ENCODE measurements at regions not wholly inside any gene's neighbourhood (a gene's known extent, or its start where the extent isn't known, plus 50 kb on each side); places are given as distances from the start of the nearest gene placed in this dataset.

DNA sequence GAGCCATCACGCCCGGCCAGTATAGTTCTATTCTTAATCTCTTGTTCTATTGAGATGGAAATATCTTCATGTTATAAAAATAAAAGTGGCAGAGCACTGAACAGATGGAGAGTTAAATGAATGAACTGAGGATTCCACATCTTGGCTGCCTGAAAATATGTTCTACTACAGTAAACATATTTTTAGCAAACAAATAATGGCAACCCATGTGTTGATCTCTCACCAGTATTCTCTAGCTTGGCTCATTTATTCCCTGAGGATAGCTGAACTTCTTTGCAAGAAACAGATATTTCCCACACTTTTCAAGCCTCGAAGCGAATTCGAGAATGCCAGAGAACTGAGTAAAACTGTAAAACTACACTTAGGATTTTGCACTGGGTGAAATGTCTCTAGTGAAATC is 58.9 kb downstream of the DIRAS3 start:
- no peak for DNase-seq

DNA sequence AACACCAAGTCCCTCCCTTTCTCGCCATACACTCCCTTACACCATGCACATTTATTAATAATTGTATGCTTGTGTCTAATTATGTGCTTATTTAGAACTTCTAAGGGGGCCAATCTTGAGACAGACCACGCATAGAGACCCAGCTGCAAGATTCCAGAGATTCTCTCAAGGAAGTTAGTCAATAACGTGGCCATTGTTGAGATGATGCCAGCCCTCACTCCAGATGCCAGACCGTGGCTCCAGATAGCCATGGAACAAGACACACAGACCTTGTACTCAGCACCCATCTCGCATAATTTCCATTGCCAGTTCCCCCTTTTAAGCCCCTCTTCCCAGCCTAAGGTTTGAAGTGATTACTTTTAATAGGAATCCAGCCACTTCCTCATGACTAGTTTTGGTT is 62.4 kb downstream of the DIRAS3 start:
- no peak for DNase-seq

DNA sequence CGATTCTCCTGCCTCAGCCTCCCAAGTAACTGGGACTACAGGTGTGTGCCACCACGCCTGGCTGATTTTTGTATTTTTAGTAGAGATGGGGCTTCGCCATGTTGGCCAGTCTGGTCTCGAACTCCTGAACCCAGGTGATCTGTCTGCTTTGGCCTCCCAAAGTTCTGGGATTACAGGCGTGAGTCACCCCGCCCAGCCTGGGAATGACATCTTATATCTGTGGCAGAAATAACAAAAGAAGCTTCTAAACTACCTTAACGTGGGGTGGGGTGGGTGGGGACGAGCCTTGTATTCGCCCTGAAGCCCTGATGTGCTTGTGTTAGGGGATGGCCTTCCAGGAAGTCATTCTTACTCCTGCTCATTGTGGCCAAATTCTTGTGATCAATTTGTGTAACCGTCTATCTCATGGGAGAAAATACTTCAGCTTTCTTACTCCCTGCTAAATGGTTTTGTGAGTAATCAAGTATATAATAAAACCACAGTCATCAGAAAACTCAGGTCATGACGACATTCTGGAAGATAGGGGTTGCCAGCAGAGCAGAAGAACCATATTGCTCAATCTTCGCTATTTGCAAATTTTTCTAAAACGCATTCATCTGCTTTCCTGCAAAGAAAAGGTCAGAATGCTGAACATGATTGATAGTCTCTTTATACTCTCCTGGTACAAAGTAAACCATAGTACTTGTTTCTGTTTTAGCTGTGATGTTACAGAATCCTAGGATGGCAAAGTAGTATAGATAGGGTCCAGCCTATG is 63.2 kb downstream of the DIRAS3 start:
- DNase-seq, result no peak

DNA sequence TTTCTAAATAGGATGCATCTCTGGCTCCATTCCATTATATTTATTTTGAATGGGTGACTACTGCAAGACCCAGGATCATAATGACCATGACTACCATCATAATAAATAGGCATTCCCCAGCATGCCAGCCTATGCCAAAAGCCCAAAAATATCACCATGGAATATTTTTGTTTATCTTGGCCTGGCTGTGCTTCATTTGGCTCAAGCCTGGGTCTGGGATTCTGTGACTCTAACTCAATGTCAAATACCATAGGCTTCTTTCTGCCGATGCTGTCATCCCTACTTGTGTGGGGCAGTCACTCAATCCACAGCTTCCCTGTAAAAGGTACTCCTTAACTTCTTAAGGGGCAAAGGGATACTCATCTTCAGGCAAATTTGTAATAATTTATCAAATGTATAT is 66.6 kb downstream of the DIRAS3 start:
- no peak for DNase-seq

DNA sequence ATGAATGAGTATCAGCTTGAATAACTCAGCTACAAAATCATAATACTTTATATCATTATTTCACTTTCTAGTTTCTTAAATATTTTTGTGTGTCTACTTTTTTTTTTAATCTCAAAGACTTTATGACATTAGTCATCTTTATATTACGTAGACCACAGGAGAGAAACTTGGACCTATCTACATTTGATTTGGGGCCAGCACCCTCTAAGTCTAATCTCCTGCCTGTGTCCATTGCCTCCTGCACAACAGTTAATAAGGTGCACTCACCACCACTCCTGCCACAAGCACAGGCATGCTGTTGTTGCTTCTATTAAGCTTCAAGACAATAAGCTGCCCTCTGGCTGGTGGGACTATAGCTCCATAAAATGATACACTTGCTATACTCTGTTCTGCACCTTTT is 70.4 kb downstream of the DIRAS3 start:
- DNase-seq, result no peak

DNA sequence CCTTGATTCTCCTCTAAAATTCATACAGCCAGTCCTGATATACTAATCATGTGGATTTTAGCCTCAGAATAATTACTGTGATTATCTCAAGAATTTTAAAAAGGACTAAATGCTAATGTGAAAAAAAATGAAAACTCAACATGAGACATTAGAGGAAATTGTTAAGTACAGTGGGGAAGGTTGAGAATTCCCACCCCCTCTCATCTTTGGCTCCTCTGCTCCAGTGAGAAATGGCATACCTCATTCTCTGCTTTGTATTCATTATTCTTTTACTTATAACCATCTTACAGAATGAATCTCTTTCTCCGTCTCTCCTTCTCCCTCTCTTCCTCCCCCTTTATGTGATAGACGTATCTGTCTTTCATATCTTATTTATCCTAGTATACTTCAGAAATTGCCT is 70.9 kb downstream of the DIRAS3 start:
- no peak for DNase-seq

DNA sequence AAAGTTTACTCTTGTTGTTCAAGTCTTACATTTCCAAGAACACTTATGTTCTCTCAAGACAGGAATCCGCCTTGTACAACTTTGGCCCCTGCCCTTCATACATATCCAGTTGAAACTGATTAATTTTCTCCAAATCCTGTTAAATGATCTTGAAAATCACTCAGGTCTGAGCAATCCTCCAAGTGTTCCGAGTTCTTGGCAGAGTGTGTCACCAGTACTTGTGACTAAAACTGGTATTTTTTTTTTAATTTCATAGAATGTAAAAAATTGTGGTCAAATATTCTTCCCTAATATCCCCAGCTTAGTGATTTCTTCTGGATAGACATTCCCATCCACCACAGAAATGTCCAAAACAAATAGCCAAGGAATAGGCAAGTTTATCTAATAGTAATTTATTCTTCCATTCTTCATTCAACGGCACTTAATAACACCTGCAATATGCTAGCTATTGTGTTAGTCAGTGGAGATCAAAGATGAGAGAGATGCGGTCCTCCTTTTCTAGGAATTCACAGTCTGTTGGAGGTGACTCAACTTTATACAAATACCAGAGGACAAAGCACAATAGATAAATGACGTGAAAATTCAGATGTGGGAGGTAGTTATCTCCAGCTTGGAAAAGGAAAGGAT is 71.4 kb downstream of the DIRAS3 start:
- no peak for DNase-seq

DNA sequence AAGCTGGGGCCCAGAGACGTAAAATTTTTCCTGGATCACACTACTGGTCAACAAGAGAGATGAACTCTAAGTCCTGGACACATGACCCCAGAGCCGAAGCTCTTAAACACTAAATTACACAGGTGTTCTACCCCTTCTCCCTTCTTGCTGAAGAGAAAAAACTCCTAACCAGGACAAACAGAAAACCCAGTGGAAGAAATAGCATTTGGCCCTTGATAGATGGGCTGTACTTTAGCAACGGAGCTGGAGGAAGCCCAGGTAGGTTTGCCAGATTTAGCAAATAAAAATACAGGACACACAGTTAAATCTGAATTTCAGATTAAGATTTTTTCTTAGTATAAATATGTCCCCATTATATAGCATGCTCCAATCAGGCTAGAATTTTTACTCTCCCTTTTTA is 72.7 kb downstream of the DIRAS3 start:
- DNase-seq, result no peak

DNA sequence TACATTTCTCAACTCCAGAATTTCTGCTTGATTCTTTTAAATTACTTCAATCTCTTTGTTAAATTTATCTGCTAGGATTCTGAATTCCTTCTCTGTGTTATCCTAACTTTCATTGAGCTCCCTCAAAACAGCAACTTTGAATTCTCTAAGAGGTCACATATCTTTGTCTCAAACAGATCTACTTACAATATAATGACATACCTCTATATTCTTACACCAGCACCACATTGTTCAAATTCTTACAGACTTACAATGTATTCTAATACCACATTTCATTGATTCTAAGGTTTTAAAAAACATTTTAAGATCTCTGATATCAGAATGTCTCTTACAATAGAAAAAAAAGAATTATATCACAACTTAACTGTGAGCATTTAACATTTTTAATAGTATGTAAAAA is 77.4 kb downstream of the DIRAS3 start:
- no peak for DNase-seq

DNA sequence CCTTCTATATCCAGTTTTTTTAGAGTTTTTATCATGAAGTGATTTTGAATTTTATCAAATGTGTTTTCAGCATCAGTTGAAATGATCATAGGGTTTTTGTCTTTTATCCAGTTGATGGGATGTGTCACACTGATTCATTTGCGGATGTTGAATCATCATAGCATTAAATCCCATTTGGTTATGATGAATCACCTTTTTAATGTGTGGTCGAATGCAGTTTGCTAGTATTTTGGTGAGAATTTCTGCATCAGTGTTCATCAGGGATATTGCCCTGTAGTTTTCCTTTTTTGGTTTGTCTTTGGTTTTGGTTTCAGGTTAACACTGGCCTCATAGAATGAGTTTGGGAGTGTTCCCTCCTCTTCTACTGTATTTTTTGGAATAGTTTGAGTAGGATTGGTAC is 80.3 kb downstream of the DIRAS3 start:
- DNase-seq, result no peak

DNA sequence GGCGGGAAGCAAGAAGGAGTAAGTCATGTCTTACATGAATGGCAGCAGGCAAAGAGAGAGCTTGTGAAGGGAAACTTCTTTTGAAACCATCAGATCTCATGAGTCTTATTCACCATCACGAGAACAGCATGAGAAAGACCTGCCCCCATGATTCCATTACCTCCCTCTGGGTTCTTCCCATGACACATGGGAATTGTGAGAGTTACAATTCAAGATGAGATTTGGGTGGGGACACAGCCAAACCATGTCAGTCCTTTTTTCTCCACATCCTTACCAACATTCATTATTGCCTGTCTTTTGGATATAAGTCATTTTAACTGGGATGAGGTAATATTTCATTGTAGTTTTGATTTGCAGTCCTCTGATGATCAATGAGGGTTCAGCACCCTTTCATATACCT is 81.0 kb downstream of the DIRAS3 start:
- no peak for DNase-seq

DNA sequence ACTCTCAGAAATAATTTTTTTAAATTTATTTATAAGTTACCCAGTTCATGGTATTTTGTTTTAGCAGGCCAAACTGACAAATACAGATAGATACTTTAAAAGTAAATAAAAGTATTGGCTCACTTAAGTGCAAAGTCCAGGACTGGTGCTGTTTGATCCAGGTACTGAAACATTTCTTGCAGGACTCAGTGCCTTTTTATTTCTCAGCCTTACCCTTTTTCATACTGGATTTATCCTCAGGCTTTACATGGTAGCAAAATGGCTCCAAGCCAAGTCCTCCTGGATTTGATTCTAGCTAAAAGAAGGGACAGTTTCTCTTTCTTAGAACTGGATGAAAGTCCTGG is 83.8 kb downstream of the DIRAS3 start:
- no peak for DNase-seq

DNA sequence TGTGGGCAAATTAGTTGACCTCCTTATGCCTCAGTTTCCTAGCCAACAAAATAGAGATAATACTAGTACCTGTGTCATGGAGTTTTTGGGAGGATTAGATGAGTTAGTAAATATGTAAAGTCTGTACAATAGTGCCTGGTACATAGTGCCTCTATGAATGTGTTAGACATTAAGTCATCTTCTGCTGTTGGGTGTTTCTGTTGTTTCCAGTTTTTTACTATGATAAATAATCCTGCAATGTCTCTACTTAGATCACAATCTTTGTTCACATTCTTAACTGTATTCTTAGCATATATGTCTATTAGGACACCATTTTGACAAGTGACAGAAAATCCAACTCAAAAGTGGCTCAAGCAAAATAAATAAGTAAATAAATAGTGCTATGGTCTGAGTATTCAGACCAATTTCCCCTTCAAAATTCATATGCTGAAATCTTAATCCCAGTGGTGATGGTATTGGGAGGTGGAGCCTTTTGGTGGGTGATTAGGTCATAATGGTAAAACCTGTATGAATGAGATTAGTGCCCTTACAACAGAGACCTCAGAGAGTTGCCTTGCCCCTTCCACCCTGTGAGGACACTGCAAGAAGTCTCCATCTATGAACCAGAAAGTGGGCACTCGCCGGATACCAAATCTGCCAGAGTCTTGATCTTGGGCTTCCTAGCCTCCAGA is 84.3 kb downstream of the DIRAS3 start:
- DNase-seq, result no peak

DNA sequence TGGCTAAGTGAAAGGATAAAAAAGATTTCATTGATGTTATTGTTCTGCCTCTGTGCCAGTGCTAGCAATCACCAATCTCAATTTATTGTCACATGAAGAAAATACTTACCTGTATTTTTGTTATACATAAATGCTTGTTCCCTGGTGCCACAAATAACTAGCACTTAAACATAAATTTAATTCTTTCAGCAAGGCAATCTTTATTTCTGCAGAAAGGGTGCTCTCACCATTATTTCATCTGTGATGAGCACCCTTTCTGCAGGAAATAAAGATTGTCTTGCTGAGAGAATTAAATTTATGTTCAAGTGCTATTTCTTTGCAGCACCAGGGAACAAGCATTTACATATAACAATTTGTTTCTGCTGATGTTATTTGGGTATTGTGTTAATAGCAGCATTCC is 87.2 kb downstream of the DIRAS3 start:
- no peak for DNase-seq

DNA sequence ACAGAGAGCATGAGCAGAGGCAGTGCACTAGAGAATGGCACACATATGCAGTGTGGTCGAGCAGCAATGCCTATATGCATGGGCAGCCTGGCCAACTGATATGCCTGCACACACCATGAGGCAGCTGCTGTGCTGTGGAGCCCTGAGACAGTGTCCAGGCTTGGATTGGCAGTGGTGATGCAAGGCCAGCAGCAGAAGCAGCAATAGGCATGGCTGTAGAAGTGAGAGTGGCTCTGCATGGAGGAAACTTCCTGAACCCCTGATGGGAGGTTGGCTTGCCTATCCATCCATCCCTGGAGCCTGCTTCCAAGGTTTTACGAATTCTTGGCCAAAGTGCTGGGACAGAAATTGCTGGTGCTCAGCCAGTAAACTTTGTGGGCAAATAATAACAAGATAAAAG is 89.7 kb downstream of the DIRAS3 start:
- no peak for DNase-seq

DNA sequence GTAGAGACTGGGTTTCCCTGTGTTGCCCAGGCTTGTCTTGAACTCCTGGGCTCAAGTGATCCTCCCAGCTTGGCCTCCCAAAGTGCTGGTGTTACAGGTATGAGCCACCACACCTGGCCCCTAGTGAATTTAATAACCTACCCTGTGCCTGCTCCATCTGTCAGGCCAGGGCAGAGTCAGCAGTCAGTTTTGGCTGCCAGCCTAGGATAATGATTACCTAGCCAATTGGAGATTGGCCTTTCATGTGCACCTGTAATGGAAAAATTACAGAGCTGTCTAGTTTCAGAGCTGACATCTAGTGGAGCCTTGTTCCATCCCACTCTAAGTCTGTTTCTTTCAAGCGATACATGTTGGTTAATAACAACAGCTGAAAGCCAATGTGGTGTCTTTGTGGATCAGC is 92.0 kb downstream of the DIRAS3 start:
- DNase-seq, result no peak

DNA sequence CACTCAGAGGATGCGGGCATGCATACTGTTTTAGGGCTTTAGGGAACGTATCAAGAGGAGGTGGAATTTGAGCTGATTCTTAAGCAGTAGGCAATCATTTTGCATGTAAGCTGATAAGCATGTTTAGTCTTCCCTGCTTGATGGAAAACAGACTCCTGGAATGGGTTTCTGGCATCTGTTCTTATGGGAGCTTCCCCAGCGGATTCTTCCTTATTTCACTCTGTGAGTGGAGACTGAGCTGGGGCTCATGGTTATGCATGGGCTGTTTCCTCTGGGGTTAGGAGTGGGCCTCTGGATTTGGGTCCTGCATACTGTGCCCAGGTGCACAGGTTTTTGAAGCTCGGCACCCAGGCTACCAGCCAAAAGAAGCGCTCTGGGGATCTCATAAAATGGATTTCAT is 93.4 kb downstream of the DIRAS3 start:
- DNase-seq, result no peak

DNA sequence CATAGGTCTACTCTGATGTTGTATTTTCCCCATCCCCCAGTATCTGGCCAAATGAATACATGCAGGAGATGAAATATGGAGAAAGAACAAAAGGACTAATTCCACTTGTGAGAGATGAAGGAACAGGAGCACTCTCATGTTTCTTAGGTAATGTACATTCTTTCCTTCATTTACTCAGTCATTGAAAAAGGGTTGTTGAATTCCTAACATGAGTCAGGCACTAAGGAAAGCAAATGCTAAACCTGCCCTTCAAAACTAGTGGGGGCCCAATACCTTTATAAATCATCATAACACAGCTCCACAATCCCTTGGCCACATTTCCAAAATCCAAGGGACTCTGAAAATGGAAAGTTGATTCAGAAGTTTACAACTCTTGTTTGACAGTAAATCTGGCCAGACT is 94.3 kb downstream of the DIRAS3 start:
- DNase-seq, result no peak

DNA sequence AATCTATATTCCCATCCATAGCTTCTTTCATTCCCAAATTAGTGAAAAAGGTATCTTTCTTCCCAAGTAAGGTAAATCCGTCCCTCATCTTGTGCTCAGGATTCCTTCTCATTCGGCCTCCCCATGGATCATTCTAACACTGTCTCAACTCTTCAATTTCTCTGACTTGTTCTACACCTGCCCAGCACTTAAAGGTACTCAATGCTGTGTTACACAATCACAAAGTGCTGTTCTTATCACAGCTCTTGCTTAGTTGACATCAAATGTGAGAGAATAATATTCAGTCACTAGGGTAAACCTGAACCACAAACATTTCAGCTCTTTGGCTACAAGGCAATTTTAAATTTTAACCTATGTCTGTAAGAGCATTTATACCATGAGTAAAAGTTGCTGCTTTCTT is 94.8 kb downstream of the DIRAS3 start:
- DNase-seq, result no peak

DNA sequence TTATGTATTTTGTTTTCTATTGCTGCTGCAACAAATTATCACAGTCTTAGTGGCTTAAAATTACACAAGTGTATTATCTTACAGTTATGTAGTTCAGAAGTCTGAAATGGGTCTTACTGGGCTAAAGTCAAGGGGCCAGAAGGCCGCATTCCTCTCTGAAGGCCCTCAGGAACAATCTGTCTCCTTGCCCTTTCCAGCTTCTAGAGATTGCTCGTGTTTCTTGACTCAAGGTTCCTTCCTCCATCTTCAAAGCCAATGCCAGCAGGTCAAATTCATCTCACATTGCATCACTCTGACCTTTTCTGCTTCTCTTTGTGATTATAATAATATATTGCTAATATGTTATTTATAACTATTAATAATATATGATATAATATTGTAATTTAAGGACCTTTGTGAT is 97.1 kb downstream of the DIRAS3 start:
- DNase-seq, result no peak

DNA sequence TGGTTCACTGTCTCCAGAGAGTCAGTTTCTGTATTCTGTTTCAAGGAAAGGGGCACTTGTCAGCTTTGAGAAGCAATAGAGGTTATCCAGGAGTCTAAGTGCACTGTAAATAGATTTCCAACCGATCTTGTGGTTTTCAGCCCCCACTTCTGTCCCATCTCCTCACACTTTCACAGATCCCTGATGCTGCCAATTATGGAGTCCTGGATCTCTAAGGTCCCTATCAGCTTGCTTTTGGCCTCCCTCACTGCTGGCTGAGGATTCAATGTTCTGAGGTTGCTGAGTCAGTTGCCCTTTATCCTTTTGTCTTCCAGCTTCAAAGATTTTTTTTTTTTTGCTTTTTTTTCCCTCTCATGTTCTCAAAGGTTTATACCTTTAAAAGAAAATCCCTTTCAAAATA is 98.4 kb downstream of the DIRAS3 start:
- DNase-seq, result no peak

DNA sequence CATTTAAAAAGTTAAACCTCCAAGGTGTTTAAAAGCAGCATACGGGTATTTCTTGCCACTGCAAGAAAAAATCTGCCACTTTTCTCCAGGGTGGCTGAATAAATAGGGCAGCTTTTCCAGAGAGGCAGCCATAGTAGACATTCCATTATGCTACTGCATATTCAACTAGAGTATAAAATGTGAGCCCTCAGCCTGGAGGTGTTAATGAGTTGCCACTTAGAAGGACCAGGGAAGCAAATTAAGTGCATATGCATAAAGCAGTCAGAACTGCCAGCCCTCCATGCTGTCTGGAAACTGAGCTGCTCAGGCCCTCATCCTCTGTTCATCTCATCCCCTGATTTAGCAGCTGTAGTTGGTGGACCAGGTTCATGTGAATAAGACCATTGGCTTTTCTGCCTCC is 99.4 kb downstream of the DIRAS3 start:
- no peak for DNase-seq

DNA sequence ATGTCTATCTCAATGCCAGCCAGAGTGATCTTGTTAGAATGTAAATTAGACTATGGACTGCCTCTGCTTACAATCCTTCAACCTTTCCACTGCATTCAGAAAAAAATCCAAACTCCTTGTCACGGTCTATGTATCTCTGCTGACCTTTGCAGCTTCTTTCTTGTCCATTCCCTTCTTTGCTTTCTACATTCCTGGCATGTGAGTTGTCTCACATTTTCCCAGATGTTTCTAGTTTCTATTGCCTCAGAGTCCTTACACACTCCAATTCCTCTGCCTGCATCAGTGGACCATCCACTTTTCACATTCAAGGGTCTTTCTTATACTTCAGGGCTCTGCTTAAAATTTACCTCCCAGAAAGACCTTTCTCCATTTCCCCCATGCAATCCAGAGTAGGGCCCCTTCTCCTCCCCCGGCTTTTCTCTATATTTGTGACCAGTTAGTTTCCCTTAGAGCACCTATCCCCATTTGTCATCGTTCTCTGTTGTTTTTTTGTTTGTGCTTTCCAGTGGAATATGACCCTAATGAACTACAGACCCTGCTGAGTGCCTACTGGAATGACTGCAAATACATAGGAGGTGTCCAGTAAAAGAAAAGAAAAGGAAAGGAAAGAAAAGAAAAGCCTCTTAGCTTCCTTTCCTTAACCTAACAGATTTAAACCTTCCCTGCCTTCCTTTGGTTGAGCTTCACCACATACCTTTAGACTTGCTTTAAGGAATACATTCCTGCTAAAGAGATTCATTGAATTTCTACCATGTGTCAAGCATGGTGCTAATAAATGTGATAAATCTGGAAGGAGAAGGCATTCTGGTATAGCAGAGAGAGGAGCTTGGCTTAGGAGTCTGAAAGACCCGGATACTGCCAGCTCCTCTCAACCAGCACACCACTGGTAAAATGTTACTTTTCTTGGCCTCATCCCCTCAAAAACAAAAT is 102.0 kb downstream of the DIRAS3 start:
- DNase-seq, result no peak

Measured in C1 segment of cervical spinal cord (tissue), 14 donors.